Muscle layer of colon (tissue), 2 donors: ENCODE measurements at regions not wholly inside any gene's neighbourhood (a gene's known extent, or its start where the extent isn't known, plus 50 kb on each side); places are given as distances from the start of the nearest gene placed in this dataset.
"Not testable (repeated sequence)": the region's sequence is repeated elsewhere in the genome, so short reads cannot be mapped to it uniquely, and the experiment has no call there.

ENCODE experiments used
- H3K27ac ChIP-seq: one replicate; pipeline ENCODE4 v1.7.0; 2013; ENCODE audit warnings: low read depth, mild to moderate bottlenecking, low read length, moderate library complexity
- H3K27me3 ChIP-seq, 2 donors: one replicate each; pipeline ENCODE4 v1.7.0; 2013; ENCODE audit warnings: low read length in 2 of 2, mild to moderate bottlenecking in 2 of 2; ENCODE audit not compliant: insufficient read depth in 2 of 2, control insufficient read depth in 1 of 2
- H3K36me3 ChIP-seq: one replicate; pipeline ENCODE4 v1.7.0; 2013; ENCODE audit warnings: mild to moderate bottlenecking, low read length; ENCODE audit not compliant: insufficient read depth
- H3K4me1 ChIP-seq: one replicate; pipeline ENCODE4 v1.7.0; 2013; ENCODE audit warnings: mild to moderate bottlenecking, low read length; ENCODE audit not compliant: insufficient read depth
- H3K4me3 ChIP-seq, 2 donors: one replicate each; pipeline ENCODE4 v1.7.0; 2013; ENCODE audit warnings: low read length in 2 of 2, low read depth in 1 of 2, mild to moderate bottlenecking in 1 of 2, moderate library complexity in 1 of 2
- H3K9ac ChIP-seq: one replicate; pipeline ENCODE4 v1.7.0; 2013; ENCODE audit warnings: low read length
- H3K9me3 ChIP-seq: one replicate; pipeline ENCODE4 v1.7.0; 2013; ENCODE audit warnings: mild to moderate bottlenecking, low read length
- donor health status: abdominal sarcoma.
- donor health status: Adenocarcinoma of cecum.

- Histone ChIP-seq H3K27me3 (no peaks in the 10 kb centered on the region), H3K4me3 (no peak overlapping the region), H3K27ac (no peak overlapping the region), H3K36me3 (no peaks in the 10 kb centered on the region), H3K9ac (no peak overlapping the region), H3K4me1 (no peaks in the 10 kb centered on the region), H3K9me3 (no peaks in the 10 kb centered on the region)
Observed at GRCh38 chr7:113289140-113289740, 170.9 kb upstream of the SMIM30 start.

- Histone ChIP-seq H3K4me1 (no peaks in the 10 kb centered on the region), H3K36me3 (no peaks in the 10 kb centered on the region)
Observed at GRCh38 chr7:113285411-113285810, 167.1 kb upstream of the SMIM30 start.

DNA sequence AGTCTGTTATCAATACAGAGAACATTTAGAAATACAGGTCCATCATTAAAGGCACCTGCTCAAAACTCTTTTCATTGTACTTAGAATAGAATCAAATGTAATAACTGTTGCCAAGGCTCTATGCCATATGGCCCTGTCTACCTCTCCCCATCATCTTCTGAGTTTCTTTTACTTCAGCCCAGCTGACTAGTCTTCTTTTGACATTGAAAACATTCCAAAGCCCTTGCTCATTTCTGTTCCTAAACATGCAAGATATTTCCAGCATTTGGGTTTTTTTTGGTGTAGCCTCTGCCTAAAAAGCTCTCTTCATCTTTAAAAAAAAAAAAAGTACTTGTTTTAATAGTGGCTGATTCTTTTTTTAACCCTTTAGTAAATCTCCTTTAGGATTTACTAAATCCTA is 165.5 kb upstream of the SMIM30 start:
- no peaks in the 10 kb centered on the region for H3K27me3 ChIP-seq
- H3K4me1 ChIP-seq = no peaks in the 10 kb centered on the region
- H3K9me3 ChIP-seq = no peaks in the 10 kb centered on the region
- no peaks in the 10 kb centered on the region for H3K36me3 ChIP-seq
- H3K4me3 ChIP-seq = no peak overlapping the region
- no peak overlapping the region for H3K27ac ChIP-seq
- H3K9ac ChIP-seq = no peak overlapping the region

More at GRCh38 chr7:113285411-113285810, 167.1 kb upstream of the SMIM30 start:
- Histone ChIP-seq H3K27ac (no peak overlapping the region), H3K4me3 (no peak overlapping the region), H3K9ac (no peak overlapping the region), H3K27me3 (no peaks in the 10 kb centered on the region), H3K9me3 (no peaks in the 10 kb centered on the region)

DNA sequence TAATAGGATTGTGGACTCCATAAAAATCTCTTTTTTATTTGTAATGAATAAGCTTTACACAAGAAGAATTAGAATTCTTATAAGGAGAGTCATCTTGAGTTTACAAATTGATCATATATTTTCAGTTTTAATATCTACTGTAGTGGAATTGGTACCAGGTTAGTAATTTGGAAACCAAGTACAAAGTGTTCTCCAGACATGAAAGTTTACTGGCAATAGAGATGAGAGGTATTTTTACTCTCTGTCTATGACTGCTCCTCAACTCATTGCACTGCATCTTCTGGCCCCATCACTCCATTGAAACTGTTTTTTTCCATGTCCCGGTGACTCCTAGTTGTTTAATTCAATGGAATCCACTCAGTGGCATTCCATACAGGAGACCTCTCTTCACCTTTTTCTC is 164.5 kb upstream of the SMIM30 start:
- H3K9ac ChIP-seq = no peak overlapping the region
- H3K4me3 ChIP-seq = no peak overlapping the region
- no peaks in the 10 kb centered on the region for H3K27me3 ChIP-seq
- no peaks in the 10 kb centered on the region for H3K9me3 ChIP-seq
- no peaks in the 10 kb centered on the region for H3K4me1 ChIP-seq
- no peak overlapping the region for H3K27ac ChIP-seq
- no peaks in the 10 kb centered on the region for H3K36me3 ChIP-seq

DNA sequence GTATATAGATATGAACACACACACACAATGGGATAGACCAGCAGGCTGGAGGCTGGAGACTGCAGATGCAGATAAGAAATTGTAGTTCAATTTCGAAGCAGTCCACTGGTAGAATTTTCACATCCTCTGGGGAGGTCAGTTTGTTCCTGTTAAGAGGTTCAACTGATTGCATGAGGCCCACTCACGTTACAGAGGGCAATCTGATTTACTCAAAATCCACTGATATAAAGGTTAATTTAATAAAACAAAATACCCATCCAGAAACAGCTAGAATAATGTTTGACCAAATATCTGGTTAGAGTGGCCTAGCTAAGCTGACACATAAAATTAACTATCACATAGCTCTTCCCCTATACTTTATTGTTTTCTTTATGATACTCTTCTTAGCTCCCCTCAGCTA is 162.9 kb upstream of the SMIM30 start:
- H3K27ac ChIP-seq = no peak overlapping the region
- no peaks in the 10 kb centered on the region for H3K27me3 ChIP-seq
- no peak overlapping the region for H3K4me3 ChIP-seq
- no peaks in the 10 kb centered on the region for H3K4me1 ChIP-seq
- no peaks in the 10 kb centered on the region for H3K36me3 ChIP-seq
- H3K9me3 ChIP-seq = no peaks in the 10 kb centered on the region
- no peak overlapping the region for H3K9ac ChIP-seq

DNA sequence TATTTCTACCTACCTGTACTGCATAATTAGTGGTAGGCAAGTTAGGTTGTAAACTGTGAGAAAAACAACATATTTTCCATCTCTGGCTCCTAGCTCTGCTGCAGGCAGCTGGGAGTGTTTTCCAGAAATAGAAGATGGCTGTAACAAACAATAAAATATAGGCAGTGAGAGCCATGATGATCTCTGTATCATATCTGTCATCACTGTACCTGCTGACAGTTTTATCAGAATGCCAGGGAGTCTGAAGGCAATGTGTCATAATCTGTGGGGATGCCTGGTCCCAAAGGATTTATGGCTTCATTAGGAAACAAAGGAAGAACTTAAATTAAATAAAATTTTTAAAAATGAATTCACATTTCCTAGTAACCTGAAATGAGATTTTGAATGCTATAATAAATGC is 160.9 kb upstream of the SMIM30 start:
- H3K27ac ChIP-seq = no peak overlapping the region
- no peaks in the 10 kb centered on the region for H3K36me3 ChIP-seq
- no peaks in the 10 kb centered on the region for H3K9me3 ChIP-seq
- no peak overlapping the region for H3K4me3 ChIP-seq
- H3K4me1 ChIP-seq = no peaks in the 10 kb centered on the region
- H3K27me3 ChIP-seq = no peaks in the 10 kb centered on the region
- H3K9ac ChIP-seq = no peak overlapping the region

- H3K4me3 ChIP-seq = no peak overlapping the region
- H3K36me3 ChIP-seq = no peaks in the 10 kb centered on the region
- no peak overlapping the region for H3K27ac ChIP-seq
- no peak overlapping the region for H3K9ac ChIP-seq
- H3K4me1 ChIP-seq = no peaks in the 10 kb centered on the region
- no peaks in the 10 kb centered on the region for H3K27me3 ChIP-seq
- H3K9me3 ChIP-seq = no peaks in the 10 kb centered on the region
Observed at GRCh38 chr7:113270790-113271189, 152.4 kb upstream of the SMIM30 start.

DNA sequence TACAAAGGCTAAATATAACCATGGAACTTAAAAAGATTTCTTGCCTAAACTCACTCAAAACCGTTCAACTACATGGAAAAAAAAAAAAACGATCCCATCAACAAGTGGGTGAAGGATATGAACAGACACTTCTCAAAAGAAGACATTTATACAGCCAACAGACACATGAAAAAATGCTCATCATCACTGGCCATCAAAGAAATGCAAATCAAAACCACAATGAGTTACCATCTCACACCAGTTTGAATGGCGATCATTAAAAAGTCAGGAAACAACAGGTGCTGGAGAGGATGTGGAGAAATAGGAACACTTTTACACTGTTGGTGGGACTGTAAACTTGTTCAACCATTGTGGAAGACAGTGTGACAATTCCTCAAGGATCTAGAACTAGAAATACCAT is 151.2 kb upstream of the SMIM30 start:
- H3K36me3 ChIP-seq, H3K27me3 ChIP-seq, H3K4me1 ChIP-seq, H3K9me3 ChIP-seq, H3K27ac ChIP-seq, H3K4me3 ChIP-seq, H3K9ac ChIP-seq: not testable (repeated sequence)

- no peak overlapping the region for H3K9ac ChIP-seq
- H3K9me3 ChIP-seq = no peaks in the 10 kb centered on the region
Observed at GRCh38 chr7:113268757-113269156, 150.4 kb upstream of the SMIM30 start.

DNA sequence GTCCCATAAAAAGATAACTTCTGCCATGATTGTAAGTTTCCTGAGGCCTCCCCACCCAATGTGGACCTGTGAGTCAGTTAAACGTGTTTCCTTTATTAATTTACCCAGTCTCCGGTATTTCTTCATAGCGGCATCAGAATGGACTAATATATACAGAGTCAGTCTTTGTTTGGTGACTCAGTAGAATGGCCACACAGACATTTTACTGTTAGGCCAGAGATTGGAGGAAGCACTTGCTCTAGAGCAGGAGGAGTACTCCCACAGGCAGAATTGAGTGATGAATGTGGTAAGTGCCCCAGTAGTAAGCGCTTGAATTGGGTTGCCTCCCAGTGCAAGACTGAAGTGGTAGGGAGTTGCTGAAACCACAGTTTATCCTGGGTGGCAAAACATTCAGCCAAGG is 149.5 kb upstream of the SMIM30 start:
- H3K9ac ChIP-seq = no peak overlapping the region
- no peak overlapping the region for H3K27ac ChIP-seq
- no peaks in the 10 kb centered on the region for H3K27me3 ChIP-seq
- H3K9me3 ChIP-seq = no peaks in the 10 kb centered on the region
- no peaks in the 10 kb centered on the region for H3K36me3 ChIP-seq
- H3K4me1 ChIP-seq = no peaks in the 10 kb centered on the region
- H3K4me3 ChIP-seq = no peak overlapping the region

More at GRCh38 chr7:113268757-113269156, 150.4 kb upstream of the SMIM30 start:
- H3K4me3 ChIP-seq = no peak overlapping the region
- no peaks in the 10 kb centered on the region for H3K36me3 ChIP-seq
- no peaks in the 10 kb centered on the region for H3K27me3 ChIP-seq
- no peaks in the 10 kb centered on the region for H3K4me1 ChIP-seq
- H3K27ac ChIP-seq = no peak overlapping the region

DNA sequence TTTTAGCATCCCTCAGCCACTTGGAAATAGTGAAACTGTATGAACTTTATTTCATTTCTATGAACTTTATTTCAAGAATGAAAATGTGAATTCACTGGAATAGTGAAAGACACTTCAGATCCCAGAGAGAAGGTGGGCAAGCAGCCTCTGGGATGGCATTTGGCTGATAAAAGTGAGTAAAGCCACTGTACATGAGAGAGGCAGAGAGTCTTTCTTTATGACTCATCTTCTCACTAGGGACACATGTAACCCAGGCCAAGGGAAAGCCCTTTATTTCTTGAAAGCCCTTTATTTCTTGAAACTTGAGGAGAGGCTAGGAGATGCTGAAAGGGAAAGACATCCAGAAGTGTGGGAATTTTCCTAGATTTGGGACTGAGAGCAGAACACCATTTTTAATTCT is 148.9 kb upstream of the SMIM30 start:
- no peaks in the 10 kb centered on the region for H3K27me3 ChIP-seq
- H3K36me3 ChIP-seq = no peaks in the 10 kb centered on the region
- H3K9ac ChIP-seq = no peak overlapping the region
- no peaks in the 10 kb centered on the region for H3K9me3 ChIP-seq
- no peaks in the 10 kb centered on the region for H3K4me1 ChIP-seq
- no peak overlapping the region for H3K4me3 ChIP-seq
- H3K27ac ChIP-seq = no peak overlapping the region

GRCh38 chr7:113263749-113264148 is 145.4 kb upstream of the SMIM30 start:
- Histone ChIP-seq H3K36me3 (no peaks in the 10 kb centered on the region), H3K4me1 (no peaks in the 10 kb centered on the region), H3K27ac (no peak overlapping the region), H3K9me3 (no peaks in the 10 kb centered on the region), H3K4me3 (no peak overlapping the region), H3K9ac (no peak overlapping the region), H3K27me3 (no peaks in the 10 kb centered on the region)
